NCI-H1436 treated with DMSO at 0.1 percent for 48 hours (cell line): ENCODE measurements at regions not wholly inside any gene's neighbourhood (a gene's known extent, or its start where the extent isn't known, plus 50 kb on each side); places are given as distances from the start of the nearest gene placed in this dataset.
"Not testable (repeated sequence)": the region's sequence is repeated elsewhere in the genome, so short reads cannot be mapped to it uniquely, and the experiment has no call there.

Experiments
- DNase-seq: peaks from one replicate; lab custom pipeline; 2025; lab: John Stamatoyannopoulos, UW

DNA sequence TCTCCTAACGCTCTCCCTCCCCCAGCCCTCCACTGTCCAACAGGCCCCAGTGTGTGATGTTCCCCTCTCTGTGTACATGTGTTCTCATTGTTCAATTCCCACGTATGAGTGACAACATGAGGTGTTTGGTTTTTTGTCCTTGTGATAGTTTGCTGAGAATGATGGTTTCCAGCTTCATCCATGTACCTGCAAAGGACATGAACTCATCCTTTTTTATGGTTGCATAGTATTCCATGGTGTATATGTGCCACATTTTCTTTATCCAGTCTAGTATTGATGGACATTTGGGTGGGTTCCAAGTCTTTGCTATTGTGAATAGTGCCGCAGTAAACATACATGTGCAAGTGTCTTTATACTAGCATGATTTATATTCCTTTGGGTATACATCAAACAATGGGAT is 347.4 kb downstream of the MAGEE1 start:
- not testable (repeated sequence) for DNase-seq

- DNase-seq = no peak
Observed at GRCh38 chrX:76796311-76796710, 368.8 kb downstream of the MAGEE1 start.

DNA sequence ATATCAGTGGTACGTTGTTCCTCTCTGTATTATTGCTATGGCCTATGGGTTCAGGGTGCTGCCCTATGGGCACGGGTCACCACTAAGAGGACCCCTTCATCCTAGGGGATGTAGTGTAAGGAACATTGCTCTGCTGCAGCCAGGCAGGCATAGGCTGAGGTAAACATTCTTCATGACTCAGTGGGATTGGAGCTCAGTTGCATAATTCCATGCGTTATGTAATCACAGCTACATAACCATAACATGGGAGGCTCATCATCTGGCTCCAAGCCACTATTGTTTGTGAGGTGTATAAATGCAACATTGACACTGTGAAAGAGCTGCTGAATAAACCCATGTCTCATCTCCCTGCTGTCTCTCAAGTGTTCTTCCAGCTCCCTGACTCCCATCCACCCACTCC is 375.2 kb downstream of the MAGEE1 start:
- DNase-seq = no peak

GRCh38 chrX:76815754-76816153 is 388.2 kb downstream of the MAGEE1 start:
- DNase-seq = no peak

DNA sequence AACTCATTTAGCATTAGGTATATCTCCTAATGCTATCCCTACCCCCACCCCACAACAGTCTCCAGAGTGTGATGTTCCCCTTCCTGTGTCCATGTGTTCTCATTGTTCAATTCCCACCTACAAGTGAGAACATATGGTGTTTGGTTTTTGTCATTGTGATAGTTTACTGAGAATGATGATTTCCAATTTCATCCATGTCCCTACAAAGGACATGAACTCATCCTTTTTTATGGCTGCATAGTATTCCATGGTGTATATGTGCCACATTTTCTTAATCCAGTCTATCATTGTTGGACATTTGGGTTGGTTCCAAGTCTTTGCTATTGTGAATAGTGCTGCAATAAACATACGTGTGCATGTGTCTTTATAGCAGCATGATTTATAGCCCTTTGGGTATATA is 389.8 kb downstream of the MAGEE1 start:
- DNase-seq = not testable (repeated sequence)

DNA sequence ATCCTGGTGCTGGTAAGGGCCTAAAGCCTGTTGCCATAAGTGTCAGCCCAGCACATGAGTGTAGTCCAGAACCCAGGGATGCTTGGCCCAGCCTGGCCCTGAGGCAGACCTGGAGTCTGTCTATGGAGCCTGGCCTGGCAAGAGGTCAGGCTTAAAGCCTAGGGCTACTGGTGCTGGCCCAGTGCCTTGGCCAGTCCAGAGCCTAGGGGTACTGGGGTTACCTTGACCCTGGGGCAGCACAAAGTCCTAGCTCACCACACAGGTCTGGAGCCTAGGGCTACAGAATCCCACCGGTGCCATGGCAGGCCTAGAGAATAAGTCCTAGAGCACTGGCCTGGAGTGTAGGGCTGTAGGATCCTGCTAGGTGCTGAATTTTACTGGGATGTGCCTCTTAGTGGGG is 393.8 kb downstream of the MAGEE1 start:
- DNase-seq = no peak

DNA sequence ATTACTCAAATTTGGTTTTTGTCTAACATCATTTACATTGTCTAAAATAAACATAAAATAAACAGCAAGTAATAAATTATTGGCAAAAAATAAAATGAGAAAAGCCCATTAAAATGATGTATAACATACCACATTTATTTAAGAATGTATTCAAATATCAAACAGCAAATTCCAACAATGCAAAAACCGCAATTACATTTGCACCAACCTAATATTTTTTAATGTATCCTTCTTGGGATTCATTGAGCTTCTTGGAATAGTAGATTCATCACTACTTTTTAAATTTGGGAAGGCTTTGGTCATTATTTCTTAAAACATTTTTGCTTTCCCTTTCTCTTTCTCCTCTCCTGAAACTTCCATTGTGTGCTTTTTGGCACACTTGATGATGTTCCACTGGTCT is 400.2 kb downstream of the MAGEE1 start:
- no peak for DNase-seq

GRCh38 chrX:76840902-76841301 is 413.4 kb downstream of the MAGEE1 start:
- not testable (repeated sequence) for DNase-seq

- DNase-seq = no peak
Observed at GRCh38 chrX:76850851-76851250, 423.3 kb downstream of the MAGEE1 start.

DNA sequence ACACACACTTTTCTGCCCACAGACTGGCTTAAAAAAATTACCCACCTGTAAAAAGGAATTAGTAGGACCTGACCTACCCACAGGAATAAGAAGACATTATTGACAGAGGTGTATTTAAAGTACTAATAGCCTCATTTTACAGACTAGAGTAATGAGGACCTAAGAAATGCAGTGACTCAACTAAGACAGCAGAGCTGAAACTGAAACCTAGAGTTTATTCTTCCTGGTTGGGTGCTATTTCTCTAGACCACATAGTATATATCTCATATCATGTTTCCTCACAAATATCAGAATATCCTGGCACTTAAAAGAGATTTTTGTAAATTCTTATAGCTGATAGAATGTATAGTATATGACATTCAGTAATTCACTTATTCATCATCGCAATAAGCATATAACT is 435.0 kb downstream of the MAGEE1 start:
- DNase-seq = no peak

GRCh38 chrX:76893930-76894329 is 466.4 kb downstream of the MAGEE1 start:
- no peak for DNase-seq

GRCh38 chrX:76915836-76916235 is 488.3 kb downstream of the MAGEE1 start:
- no peak for DNase-seq

DNA sequence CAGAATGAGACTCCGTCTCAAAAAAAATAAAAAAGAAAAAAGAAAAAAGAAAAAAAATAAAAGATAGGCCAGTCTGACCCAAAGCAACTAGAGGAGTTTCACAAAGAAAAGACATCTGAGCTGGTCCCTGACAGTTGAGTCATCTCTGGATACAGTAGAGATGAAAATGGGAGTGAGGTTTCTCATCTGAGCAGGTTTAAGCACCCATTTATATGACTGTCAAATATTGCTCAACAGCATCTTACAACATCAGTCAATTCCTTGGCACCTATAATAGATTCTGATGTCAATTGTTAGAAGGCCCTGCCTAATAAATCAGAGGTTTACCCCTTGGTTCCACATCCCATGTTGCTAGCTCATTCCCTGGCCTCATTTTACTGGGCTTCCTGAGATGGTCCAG is 490.5 kb downstream of the MAGEE1 start:
- DNase-seq = no peak

- DNase-seq = no peak
Observed at GRCh38 chrX:76919761-76920160, 492.3 kb downstream of the MAGEE1 start.

GRCh38 chrX:76920607-76921006 is 493.1 kb downstream of the MAGEE1 start:
- DNase-seq = no peak

GRCh38 chrX:76921176-76921575 is 493.7 kb downstream of the MAGEE1 start:
- no peak for DNase-seq

DNA sequence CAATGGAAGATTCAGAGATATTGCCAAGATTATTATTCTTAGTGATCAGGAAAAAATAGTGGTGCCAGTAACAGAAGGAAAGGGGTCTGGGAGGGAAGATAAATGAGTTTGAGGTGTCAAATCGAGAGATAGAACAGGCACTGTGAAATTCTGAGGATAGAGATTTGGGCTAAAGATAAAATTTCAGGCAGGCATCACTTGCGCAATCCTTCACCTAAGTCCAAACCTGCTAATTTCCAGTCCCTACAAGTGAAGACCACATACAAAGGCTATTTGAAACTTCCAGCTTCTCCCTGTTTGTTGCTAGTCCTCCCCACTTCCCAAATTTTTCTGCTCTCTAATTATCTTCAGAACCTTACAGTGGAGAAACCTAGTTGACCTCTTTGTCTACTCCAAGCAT is 494.6 kb downstream of the MAGEE1 start:
- no peak for DNase-seq

- not testable (repeated sequence) for DNase-seq
Observed at GRCh38 chrX:76924616-76925015, 497.1 kb downstream of the MAGEE1 start.

- no peak for DNase-seq
Observed at GRCh38 chrX:76931518-76931917, 504.0 kb downstream of the MAGEE1 start.

DNA sequence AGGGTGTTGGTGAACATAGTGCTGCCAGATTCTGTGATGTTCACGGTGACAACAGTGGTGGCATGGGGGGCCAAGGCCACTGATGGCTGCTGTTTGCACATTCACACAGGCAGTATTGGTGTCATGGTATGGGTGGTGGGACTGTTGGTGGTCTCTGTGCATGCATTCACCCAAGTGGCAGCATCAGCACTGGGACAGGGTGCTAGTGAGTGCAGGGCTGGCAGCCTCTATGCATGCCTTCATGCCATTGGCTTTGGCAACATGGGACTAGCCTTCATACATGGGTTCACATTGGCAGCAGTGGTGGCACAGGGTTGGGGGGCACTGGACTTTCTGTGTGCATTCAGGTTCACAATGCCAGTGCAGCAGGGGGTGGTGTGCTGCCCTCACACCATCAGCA is 489.7 kb upstream of the FGF16 start:
- DNase-seq = no peak

GRCh38 chrX:76971393-76972376 is 475.5 kb upstream of the FGF16 start:
- DNase-seq = no peak

- no peak for DNase-seq
Observed at GRCh38 chrX:76977452-76977851, 469.7 kb upstream of the FGF16 start.

- no peak for DNase-seq
Observed at GRCh38 chrX:76987381-76987780, 459.8 kb upstream of the FGF16 start.

DNA sequence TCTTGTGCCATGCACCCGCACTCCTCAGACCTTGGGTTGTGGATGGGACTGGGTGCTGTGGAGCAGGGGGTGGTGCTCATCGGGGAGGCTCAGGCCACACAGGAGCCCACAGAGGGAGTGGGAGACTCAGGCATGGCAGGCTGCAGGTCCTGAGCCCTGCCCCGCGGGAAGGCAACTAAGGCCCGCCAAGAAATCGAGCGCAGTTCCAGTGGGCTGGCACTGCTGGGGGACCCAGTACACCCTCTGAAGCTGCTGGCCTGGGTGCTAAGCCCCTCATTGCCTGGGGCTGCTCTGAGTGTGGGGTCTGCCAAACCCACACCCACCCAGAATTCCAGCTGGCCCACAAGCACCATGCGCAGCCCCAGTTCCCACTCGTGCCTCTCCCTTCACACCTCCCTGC is 450.5 kb upstream of the FGF16 start:
- no peak for DNase-seq
